GM12872 (cell line): ENCODE measurements at regions not wholly inside any gene's neighbourhood (a gene's known extent, or its start where the extent isn't known, plus 50 kb on each side); places are given as distances from the start of the nearest gene placed in this dataset.

Experiments used
- TF ChIP-seq, protein P1 (sequence below): IDR thresholded peaks from 3 replicates; pipeline ENCODE4 v1.5.1; 2011; ENCODE audit warnings: low read depth, mild to moderate bottlenecking, low read length, moderate library complexity; ENCODE audit not compliant: insufficient read depth

DNA sequence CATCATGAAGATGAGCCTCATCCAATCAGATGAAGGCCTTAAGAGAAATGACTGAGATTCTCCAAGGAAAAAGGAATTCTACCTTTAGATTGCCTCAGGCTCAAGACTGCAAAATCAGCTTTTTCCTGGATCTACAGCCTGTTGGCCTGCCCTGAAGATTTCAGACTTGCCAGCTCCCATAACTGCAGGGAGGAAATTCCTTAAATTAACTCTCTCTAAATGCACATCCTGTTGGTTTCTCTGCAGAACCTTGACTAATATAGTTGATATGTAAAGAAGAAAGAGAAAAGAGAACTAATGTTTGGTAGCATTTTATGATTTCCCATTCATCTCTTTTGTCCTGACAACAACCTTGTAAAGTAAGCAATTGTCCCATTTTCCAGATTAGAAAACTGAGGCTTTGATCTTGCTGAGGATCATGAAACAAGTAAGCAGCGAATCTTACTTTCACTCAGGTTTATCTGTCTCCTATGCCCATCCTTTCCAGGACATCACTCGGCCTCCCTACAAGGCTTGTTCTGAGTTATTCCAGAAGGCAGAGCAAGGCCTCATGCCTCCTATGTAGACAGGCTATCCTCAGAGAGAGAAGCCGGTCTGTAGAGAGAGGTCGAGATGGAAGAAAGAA is 115.0 kb upstream of the LDB2 start:
- TF ChIP-seq, protein P1, sequence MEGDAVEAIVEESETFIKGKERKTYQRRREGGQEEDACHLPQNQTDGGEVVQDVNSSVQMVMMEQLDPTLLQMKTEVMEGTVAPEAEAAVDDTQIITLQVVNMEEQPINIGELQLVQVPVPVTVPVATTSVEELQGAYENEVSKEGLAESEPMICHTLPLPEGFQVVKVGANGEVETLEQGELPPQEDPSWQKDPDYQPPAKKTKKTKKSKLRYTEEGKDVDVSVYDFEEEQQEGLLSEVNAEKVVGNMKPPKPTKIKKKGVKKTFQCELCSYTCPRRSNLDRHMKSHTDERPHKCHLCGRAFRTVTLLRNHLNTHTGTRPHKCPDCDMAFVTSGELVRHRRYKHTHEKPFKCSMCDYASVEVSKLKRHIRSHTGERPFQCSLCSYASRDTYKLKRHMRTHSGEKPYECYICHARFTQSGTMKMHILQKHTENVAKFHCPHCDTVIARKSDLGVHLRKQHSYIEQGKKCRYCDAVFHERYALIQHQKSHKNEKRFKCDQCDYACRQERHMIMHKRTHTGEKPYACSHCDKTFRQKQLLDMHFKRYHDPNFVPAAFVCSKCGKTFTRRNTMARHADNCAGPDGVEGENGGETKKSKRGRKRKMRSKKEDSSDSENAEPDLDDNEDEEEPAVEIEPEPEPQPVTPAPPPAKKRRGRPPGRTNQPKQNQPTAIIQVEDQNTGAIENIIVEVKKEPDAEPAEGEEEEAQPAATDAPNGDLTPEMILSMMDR: no peak

DNA sequence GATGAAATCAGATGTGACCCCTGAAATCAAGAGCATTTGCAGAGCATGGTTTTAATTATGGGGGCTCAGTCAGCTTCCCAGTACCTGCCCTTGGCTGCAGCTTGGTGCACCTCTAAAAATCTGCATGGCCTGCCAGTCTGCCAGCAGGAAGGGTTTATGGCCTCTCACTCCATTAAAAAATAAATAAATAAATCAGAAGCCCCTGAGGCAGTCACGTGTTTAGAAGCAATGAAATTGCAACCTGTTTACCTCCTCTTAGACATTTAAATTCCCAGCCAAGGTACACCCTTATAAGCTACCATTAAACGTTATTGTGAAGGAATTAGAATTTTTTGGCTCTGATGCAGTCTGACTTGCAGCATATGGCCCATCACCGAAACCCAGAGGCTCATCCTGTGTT is 114.0 kb upstream of the LDB2 start:
- TF ChIP-seq, protein P1: no peak

DNA sequence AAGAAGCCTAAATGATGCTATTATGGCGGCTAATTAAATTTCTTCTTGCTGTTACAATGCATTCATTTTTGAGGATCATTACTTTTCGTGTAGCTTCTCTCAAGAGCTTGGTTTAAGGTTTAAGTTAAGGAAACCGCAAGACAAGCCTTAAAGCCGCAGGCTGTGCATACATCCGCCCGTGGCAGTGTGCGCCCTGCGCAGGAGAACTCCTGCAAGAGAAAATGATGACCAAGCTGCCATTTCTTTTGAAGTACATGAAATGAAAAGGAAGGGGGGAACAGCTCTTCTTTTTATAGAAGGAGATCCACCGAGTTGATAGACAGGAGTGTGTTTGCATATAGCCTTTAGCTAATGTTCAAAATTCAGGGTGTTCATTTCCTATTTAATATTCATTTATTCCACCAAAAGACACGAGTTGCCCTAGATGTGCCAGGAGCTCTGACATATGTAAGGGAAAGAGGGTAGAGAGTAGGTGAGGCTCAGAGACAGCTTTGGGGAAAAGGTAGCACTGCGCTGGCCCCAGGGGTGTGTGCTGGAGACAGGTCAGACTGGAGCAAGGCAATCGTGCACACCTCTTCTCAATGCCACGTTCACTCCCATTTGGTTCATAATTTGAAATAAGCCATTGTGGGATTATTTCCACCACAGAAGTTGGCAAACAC is 112.1 kb upstream of the LDB2 start:
- TF ChIP-seq, protein P1: no peak

DNA sequence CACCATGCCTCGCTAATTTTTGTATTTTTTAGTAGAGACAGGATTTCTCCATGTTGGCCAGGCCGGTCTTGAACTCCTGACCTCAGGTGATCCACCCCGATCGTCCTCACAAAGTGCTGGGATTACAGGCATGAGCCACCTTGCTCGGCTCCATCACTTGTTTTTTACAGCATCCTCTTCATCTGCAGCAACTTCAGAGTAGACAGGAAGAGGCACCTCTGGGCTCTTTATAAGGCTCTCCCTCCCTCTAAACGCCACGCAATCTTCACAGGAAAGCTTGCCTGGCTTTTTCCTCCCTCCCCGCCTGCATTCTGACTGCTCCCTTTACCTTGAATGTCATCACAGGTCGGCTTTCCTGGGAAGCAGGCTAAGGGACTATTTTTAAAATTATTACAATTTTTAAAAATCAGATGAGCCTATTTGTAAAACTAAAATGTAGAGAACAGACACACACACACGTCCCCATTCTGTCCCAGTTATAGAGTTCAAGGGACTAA is 111.5 kb upstream of the LDB2 start:
- TF ChIP-seq, protein P1: no peak

DNA sequence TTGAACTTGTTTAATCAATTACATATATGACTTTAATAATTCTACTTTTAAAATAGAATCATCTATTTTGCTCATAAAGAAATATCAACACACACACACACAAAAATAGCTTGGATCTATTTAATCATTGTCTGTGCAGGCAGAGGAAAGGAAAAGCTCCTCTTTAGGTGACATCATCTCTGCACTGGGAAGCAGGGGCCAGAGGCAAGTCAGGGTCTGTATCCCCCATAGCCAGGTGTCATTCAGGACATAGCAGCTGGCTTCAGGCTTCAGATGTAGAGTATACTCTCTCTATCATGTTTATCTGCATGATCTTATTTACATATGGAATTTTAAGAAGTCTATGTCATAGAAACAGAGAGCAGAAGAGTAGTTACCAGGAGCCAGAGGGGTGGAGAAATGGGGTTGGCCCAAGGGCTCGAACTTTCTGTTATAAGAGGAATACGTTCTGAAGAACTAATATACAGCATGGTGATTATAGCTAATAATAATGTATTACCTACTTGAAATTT is 110.4 kb upstream of the LDB2 start:
- TF ChIP-seq, protein P1: no peak

DNA sequence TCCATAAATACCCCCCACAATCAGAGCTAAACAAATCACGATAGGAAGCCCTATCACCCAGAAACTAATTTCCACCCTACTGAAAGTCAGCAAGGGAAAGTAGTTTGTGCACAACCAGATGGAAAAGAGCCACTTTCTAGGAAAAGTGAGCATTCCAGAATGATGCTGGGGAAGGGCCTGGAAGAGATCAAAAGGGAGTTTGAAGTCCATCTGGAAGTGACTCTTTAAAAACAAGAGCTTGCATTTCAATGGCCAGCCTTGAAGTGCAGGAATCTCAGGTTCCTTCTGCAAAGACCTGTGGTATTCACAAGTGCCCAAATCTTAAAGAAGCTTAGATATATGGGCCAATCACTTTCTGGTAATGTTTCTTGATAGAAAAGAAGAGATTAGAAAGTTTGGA is 97.0 kb upstream of the LDB2 start:
- TF ChIP-seq, protein P1: no peak

DNA sequence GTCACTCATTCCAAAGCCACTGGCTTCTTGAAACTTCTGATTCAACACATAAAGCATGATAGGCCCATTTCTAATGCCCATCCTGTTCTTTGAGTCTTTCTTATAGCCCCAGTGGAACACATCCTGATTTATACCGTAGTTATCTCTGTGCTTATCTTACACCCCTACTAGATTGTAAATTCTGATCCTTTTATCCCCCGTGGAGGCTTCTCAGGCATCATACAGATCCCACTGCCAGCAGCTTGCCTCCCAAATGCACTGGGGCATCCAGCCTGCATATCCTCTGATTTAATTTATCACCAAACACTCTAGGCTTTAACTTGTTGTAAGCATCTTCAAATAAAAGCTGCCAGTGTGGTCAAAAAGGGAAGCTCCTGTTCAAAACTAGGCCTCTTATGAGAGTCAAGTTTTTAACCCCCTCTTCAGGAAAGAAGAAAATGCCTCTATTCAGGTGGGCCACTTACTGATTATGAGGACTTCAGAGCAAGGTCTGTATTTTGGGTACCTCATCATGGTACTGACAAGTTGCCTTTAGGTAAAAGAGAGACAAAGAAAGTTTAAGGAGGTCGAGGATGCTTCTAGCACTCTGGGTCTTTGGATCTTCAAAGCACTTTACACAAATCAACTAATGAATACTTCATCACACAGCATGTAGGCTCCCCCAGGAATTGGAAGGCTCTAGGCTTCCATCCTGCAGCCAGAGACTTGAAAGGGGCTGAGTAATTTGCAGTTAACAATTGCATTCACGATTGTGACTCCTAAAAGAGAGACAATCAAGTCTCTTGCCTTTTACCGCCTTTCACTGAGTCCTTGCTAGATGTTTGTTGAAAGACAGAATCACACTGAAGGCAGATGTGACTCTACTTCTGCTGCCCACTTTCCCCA is 95.8 kb upstream of the LDB2 start:
- TF ChIP-seq, protein P1: no peak
